ENCODE measurements at regions not wholly inside any gene's neighbourhood (a gene's known extent, or its start where the extent isn't known, plus 50 kb on each side); places are given as distances from the start of the nearest gene placed in this dataset.

- 78% methylated on average over 3 of the region's 3 CpGs for WGBS
- H3K36me3 ChIP-seq, result no peaks in the 10 kb centered on the region
- H3K27ac ChIP-seq, result no peak overlapping the region
- H3K27me3 ChIP-seq, result no peaks in the 10 kb centered on the region
- TF ChIP-seq, protein P1, sequence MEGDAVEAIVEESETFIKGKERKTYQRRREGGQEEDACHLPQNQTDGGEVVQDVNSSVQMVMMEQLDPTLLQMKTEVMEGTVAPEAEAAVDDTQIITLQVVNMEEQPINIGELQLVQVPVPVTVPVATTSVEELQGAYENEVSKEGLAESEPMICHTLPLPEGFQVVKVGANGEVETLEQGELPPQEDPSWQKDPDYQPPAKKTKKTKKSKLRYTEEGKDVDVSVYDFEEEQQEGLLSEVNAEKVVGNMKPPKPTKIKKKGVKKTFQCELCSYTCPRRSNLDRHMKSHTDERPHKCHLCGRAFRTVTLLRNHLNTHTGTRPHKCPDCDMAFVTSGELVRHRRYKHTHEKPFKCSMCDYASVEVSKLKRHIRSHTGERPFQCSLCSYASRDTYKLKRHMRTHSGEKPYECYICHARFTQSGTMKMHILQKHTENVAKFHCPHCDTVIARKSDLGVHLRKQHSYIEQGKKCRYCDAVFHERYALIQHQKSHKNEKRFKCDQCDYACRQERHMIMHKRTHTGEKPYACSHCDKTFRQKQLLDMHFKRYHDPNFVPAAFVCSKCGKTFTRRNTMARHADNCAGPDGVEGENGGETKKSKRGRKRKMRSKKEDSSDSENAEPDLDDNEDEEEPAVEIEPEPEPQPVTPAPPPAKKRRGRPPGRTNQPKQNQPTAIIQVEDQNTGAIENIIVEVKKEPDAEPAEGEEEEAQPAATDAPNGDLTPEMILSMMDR (IDR thresholded peaks at IDR 0.05), result no peak
- no peak for TF ChIP-seq EP300 (IDR thresholded peaks at IDR 0.05)
- no peak for TF ChIP-seq POLR2A (IDR thresholded peaks at IDR 0.05)
- no peak for TF ChIP-seq POLR2AphosphoS5 (IDR thresholded peaks at IDR 0.05)
- H3K4me1 ChIP-seq, result no peaks in the 10 kb centered on the region
- DNase-seq (ENCODE audit: low spot score in 2 of 2), result no peak
- no peak overlapping the region for H3K4me3 ChIP-seq
- no peaks in the 10 kb centered on the region for H3K9me3 ChIP-seq
Observed at GRCh38 chrX:10981506-10981905, 129.6 kb upstream of the HCCS start.

DNA sequence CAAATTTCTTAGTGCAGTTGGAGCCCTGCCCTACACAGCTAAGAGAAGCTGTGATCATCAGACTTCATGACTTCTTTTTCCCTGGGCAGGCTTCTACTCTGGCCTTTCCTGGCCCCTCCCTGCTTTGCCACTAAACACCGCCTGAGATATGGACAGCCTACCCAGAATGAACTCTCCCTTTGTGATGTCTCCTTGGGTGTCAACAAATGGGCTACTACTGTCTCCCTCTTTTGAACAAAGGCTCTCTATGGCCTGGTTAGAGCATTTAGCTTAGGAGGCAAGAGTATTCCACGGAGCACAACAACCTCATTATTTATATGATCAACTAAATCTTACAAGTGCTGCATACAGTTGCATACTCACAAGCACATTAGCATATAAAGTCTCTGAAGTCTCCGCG is 127.6 kb upstream of the HCCS start:
- Histone ChIP-seq H3K36me3 (no peaks in the 10 kb centered on the region), H3K9me3 (no peaks in the 10 kb centered on the region), H3K4me3 (no peak overlapping the region), H3K27ac (no peak overlapping the region), H3K4me1 (no peaks in the 10 kb centered on the region), H3K27me3 (no peaks in the 10 kb centered on the region)
- WGBS, result 82% methylated on average over 4 of the region's 4 CpGs
- no peak for DNase-seq (ENCODE audit: low spot score in 2 of 2)
- no peak for TF ChIP-seq POLR2A (IDR thresholded peaks at IDR 0.05)
- TF ChIP-seq, protein P1 (IDR thresholded peaks at IDR 0.05), result no peak
- TF ChIP-seq EP300 (IDR thresholded peaks at IDR 0.05), result no peak
- no peak for TF ChIP-seq POLR2AphosphoS5 (IDR thresholded peaks at IDR 0.05)

GRCh38 chrX:10984213-10984612 is 126.9 kb upstream of the HCCS start:
- no peaks in the 10 kb centered on the region for H3K36me3 ChIP-seq
- H3K27ac ChIP-seq, result no peak overlapping the region
- no peaks in the 10 kb centered on the region for H3K4me1 ChIP-seq
- no peak overlapping the region for H3K4me3 ChIP-seq
- no peaks in the 10 kb centered on the region for H3K9me3 ChIP-seq
- WGBS, result 70% methylated on average over 1 of the region's 1 CpG
- no peak for DNase-seq (ENCODE audit: low spot score in 2 of 2)
- no peak for TF ChIP-seq POLR2A (IDR thresholded peaks at IDR 0.05)
- TF ChIP-seq, protein P1 (IDR thresholded peaks at IDR 0.05), result no peak
- no peak for TF ChIP-seq POLR2AphosphoS5 (IDR thresholded peaks at IDR 0.05)
- no peak for TF ChIP-seq EP300 (IDR thresholded peaks at IDR 0.05)
- H3K27me3 ChIP-seq, result no peaks in the 10 kb centered on the region

- 39% methylated on average over 2 of the region's 2 CpGs for WGBS
Observed at GRCh38 chrX:10986616-10987015, 124.5 kb upstream of the HCCS start.

GRCh38 chrX:10988653-10989052 is 122.5 kb upstream of the HCCS start:
- DNase-seq (ENCODE audit: low spot score in 2 of 2), result no peak
- WGBS, result 80% methylated on average over 4 of the region's 4 CpGs
- H3K4me3 ChIP-seq, result no peak overlapping the region
- no peaks in the 10 kb centered on the region for H3K36me3 ChIP-seq
- H3K4me1 ChIP-seq, result no peaks in the 10 kb centered on the region
- no peak overlapping the region for H3K27ac ChIP-seq
- TF ChIP-seq, protein P1 (IDR thresholded peaks at IDR 0.05), result no peak
- TF ChIP-seq POLR2AphosphoS5 (IDR thresholded peaks at IDR 0.05), result no peak
- no peak for TF ChIP-seq POLR2A (IDR thresholded peaks at IDR 0.05)
- no peak for TF ChIP-seq EP300 (IDR thresholded peaks at IDR 0.05)
- no peaks in the 10 kb centered on the region for H3K9me3 ChIP-seq
- no peaks in the 10 kb centered on the region for H3K27me3 ChIP-seq

More at GRCh38 chrX:10986616-10987015, 124.5 kb upstream of the HCCS start:
- Histone ChIP-seq H3K4me3 (no peak overlapping the region), H3K36me3 (no peaks in the 10 kb centered on the region), H3K27me3 (no peaks in the 10 kb centered on the region), H3K9me3 (no peaks in the 10 kb centered on the region), H3K4me1 (no peaks in the 10 kb centered on the region), H3K27ac (no peak overlapping the region)
- DNase-seq (ENCODE audit: low spot score in 2 of 2), result no peak
- TF ChIP-seq POLR2AphosphoS5 (IDR thresholded peaks at IDR 0.05), result no peak
- TF ChIP-seq, protein P1 (IDR thresholded peaks at IDR 0.05), result no peak
- no peak for TF ChIP-seq POLR2A (IDR thresholded peaks at IDR 0.05)
